GM21526 (cell line): ENCODE measurements at regions not wholly inside any gene's neighbourhood (a gene's known extent, or its start where the extent isn't known, plus 50 kb on each side); places are given as distances from the start of the nearest gene placed in this dataset.

Source experiments
- ATAC-seq: cut with Tn5 transposase; IDR thresholded peaks from one replicate; pipeline ENCODE4 v1.9.1; 2021; ENCODE audit warnings: moderate library complexity; ENCODE audit not compliant: unreplicated experiment, low FRiP score

DNA sequence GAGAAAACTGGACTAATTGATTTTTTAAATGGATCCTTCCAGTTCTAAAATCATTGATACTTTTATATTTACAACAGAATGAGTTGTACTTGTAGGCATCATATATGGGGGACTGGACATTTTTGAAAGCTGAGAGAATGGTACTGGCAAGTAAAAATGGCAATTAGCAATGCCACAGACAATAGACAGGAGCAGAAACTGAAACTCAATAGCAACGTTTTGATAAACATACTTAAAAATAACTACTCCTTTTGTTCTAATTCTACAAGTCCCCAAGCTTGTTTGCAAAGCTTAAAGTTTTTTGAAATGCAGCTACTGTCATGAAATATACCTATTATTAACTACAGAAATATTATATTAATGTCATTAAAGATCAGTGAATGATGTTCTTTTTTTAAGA, 52.8 kb upstream of the FBXL7 start:
- no peak for ATAC-seq

DNA sequence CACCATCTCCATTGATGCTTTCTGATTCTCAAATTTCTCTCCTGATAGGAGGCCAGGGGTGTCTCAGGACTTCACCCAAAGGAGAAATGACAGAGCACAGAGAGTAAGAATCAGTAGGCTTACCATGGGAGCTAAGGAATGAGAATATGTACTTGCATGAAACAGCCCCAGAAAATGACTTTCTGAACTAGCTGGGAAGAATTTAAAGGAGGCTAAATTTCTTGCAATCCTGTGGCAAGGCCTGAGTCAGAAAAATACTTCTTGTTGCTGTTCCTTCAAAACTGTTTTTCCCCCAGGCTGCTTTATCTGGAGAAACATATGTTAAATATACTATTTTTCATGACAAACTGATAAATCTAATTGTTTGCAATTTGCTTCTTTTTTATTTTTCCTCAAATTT, 53.4 kb upstream of the FBXL7 start:
- ATAC-seq: no peak

GRCh38 chr5:15442193-15442570, 57.8 kb upstream of the FBXL7 start:
- no peak for ATAC-seq

DNA sequence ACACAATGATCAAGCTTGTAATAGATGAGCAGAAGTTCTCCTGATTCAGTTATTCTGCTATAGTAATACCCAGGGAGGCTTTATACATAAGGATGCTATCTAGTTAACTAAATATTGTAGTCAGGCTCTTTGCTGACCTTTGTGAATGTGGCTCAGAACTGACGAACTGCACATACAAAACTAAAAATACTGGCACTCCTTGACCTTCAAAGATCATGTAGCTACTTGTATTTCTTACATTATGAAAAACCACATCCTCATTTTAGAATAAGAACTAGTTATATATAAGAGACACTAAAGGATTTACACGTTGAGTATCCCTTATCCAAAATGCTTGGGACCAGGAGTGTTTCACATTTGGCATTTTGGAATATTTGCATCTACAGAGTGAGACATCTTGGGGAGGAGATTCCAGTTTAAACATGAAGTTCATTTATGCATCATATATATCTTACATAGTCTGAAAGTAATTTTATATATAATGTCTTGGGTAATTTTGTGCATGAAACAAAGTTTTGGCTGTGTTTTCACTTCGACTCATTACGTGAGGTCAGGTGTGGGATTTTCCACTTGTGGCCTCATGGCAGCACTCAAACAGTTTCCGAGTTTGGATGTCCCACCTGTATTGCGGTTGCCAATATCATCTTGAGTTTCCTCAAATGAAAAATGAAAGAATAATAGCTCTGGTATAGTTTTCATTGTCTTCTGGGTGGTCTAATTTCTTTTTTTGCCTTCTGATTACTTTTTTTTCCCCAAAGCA, 58.4 kb upstream of the FBXL7 start:
- no peak for ATAC-seq

DNA sequence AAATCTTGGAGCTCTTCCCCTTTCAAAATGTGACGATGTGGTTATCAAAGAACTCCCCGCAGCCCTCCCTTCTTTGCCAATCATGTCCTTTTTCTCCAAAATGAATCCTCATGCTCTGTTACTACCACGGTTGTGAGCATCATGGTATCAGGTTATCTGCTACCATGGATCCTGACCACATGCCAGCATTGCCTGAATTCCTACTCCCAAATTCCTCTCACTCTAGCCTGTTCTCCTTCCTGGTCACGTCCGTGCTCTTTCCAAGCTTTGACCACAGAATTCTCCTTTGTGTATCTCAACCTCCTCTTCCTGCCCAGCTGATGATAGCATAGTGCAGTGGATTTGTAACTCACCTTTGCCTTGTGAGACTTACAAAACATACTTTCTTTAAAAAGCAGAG, 59.5 kb upstream of the FBXL7 start:
- ATAC-seq: no peak

DNA sequence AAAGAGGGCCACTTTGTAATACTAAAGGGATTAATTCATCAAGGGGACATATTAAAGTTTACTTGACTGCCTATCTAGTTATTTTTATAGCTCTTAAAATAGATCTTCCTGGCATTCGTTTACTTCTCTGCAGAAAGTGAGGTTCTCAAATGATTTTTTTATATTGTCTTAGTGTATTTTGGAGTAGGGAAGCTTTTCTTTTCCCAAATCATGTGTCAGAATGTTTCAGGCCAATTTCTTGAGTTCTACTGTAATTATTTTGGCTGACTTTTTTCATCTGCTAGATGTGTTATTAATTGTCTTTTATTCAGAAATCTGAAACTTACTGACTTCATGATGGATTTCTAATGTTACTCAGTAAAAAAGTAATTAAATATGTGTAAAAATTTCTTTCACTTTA, 60.2 kb upstream of the FBXL7 start:
- no peak for ATAC-seq

GRCh38 chr5:15433709-15434108, 66.3 kb upstream of the FBXL7 start:
- no peak for ATAC-seq

DNA sequence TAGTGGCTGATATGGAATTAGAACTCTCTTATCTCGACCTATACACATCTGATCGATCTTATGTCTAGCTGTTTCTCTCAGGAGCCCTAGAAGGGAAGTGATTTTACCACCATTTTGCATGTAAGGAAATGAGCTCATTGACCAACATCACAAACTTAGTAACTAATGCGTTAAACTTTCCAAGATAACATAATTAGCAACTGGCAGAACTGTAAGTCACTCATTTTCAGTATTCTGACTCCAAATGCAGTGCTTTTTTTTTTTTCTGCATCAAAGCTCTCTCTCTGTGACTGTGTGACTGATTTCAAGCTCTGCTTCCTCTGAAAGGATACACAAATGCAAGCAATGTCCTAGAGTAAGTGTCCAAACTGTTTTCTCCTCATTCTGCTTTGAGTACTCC, 68.1 kb upstream of the FBXL7 start:
- ATAC-seq: no peak

DNA sequence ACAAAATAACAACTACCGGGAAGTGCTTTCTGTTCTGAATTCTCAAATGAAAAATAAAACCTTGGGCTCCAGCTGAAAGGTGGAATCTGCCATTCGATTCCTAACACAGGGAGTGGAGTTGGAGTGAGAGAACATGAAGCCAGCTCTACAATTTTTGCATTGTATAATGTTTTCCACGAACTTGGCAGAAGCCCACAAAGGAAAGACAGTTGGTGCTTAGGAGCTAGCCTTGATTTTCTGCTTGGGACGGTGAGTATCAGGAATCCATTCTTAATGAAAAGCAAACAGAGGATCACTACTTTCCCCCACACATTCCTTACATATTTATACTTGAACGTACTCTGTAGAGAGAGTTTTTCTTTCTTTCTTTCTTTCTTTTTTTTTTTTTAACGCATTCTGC, 74.2 kb upstream of the FBXL7 start:
- no peak for ATAC-seq

DNA sequence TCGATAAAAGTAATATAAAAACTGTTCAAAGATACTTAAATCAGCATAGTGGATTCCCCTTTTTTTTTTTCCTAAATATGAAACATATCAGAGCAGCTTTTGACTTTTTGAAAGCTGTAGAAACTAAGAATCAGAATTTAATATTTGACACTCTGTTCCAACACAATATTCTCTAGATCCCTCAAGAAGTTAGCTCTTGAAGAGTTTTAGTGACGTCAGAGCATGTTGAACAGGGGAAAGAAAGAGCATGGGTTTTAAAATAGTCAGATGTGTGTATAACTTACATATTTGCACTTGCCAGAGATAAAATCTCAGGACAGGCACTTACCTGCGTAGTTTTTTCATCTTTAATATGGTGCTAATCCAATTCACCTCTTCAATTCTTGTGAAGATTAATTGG, 75.2 kb upstream of the FBXL7 start:
- ATAC-seq: no peak

GRCh38 chr5:15421921-15422412, 78.0 kb upstream of the FBXL7 start:
- no peak for ATAC-seq

- ATAC-seq: no peak
These were observed 78.6 kb upstream of the FBXL7 start for GRCh38 chr5:15421381-15421780.

DNA sequence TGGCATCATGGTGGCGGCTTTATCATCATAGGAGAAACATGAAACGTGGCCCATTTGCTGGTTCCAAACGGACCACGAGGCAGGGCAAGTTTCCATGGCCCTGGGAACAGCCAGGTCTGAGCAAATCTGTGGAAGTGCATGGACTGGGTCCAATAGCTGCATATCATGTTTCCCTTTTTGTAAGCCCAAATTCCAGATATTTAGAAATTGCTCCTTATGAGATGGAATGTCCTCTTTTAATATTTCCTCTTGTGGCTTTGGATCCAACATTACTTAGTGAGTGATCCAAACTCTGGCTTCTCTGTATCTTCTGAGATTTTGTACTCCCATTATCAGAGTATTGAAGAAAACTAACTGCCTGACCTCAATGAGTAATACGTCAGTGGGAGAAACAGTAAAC, 79.8 kb upstream of the FBXL7 start:
- no peak for ATAC-seq

GRCh38 chr5:15417156-15417555, 82.8 kb upstream of the FBXL7 start:
- no peak for ATAC-seq

DNA sequence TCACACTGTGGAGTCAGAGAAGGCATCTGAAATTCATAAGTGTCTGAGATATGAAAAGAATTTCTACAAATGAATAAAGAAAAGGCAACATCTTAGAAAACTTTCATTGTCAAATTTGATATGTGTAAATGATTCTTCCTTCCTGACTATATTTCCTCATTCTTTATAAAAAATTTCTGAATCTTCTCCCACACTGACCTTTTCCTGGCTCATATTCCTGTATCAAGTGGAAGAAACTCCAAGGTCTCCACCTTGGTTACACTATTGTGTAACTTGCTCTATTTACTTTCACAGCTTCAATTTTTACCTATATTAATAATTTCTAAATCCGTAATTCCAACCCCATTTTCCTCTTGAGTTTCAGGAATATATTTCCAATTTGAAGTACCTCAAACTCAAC, 93.5 kb upstream of the FBXL7 start:
- no peak for ATAC-seq

DNA sequence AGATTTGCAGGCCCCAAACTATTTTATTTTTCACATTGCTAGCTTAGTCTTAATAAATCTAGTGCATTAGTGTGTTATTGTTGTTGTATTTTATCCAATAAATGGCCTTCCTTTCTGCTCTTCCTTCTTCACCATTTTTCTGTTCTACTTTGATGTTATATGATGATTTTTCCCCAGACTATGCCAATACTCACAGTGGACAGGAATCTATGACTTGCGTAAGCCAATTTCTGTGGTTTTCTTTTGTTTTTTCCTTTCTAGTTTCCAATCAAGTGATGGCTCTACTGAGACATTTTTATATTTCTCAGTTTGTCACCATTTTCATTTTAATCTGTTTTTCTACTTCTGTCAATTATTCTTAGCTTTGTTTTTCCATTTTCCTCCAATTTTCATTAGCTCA, 106.8 kb upstream of the FBXL7 start:
- no peak for ATAC-seq

- ATAC-seq: no peak
These were observed 108.1 kb upstream of the FBXL7 start for GRCh38 chr5:15391704-15392397.

DNA sequence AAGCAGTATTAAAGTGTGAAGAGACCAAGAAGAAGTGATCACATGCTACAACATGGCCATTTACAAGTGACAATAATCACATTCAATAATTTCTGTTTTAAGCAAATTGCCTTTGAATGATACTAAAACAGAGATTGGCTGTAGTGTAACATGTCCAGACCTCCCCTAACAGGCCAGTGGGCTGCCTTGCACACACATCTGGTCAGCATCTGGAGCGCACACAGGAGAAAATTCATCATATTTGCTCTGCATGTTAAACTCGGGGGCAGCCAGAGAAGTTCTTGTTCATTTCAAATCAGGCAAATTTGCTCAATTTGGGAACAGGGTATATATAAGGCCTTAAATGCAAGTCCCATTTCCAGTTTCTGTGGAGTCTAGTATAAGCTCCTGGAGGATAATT, 111.1 kb upstream of the FBXL7 start:
- no peak for ATAC-seq

DNA sequence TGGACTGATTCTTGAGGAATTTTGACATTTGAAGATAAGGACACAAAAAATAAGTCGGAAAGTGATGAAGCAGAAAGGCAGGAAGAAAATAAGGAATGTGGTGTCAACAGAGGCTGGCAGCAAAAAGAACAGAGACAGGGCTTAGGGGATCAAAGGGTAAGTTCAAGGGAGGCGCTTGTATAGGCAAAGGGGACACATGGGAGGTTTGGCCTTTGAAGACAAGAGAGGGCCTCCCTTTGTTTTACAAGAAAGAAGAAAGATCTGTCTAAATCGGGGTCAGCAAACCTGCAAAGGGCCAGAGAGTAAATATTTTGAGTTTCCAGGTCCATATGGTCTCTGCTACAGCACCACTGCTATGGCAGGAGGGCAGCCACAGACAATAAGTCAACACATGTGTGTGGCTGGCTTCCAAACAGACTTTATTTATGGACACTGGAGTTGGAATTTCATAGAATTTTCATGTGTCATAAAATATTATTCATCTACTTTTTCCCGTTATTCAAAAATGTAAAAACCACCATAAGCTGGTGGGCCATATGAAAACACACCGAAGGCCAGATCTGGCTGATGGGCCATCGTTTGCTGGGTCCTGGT, 112.0 kb upstream of the FBXL7 start:
- ATAC-seq: no peak

DNA sequence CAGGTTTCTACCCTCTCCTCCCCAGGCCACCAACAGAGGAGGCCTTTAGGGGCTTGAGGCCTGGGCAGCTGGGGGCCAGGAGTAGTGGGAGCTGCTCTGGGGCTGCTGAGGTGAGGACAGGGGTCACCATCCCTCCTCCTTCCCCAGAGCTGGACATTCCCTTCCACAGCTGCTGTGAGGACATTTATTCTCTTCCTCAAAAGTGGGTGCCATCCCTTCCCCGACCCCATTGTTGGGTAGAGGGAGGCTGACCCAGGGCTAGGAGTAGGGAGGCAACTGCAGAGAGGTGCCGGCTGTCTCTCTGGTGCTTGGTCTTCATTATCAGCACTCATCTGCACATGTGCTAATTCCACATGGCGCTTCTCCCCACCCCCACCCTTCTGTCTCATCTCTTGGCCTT, 113.9 kb upstream of the FBXL7 start:
- no peak for ATAC-seq

GRCh38 chr5:15385553-15385952, 114.4 kb upstream of the FBXL7 start:
- no peak for ATAC-seq

DNA sequence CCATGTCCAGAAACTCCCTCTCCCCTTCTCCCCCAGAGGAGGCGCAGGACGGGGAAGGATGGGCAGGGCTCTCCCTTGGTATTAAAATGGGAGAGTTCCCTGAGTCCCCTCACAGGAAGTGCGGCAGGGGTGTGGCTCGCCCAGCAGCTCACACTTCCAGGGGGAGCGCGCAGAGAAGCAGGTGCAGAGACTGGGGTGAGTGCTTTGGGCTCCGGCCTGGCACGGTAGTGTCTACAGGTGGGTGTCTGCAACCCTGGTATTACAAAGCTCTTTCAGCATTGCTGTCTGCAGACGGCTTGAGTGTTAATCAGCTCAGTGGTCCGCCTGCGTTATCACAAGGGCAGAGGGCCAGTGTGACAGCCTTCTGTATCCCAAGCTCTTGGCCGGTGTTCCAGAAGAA, 114.9 kb upstream of the FBXL7 start:
- ATAC-seq: no peak
